Activated naive CD8-positive, alpha-beta T cell treated with anti-CD3 and anti-CD28 coated beads for 36 hours (primary cell): ENCODE measurements at regions not wholly inside any gene's neighbourhood (a gene's known extent, or its start where the extent isn't known, plus 50 kb on each side); places are given as distances from the start of the nearest gene placed in this dataset.

Experiments used
- DNase-seq: peaks from one replicate; pipeline ENCODE4 v3.0.0; 2021
- H3K27ac Mint-ChIP-seq: one replicate; pipeline ENCODE4 v1.8.0; 2022; ENCODE audit warnings: mild to moderate bottlenecking, moderate library complexity, mixed read lengths
- H3K27me3 Mint-ChIP-seq: one replicate; pipeline ENCODE4 v1.8.0; 2022; ENCODE audit warnings: mild to moderate bottlenecking, mixed read lengths
- H3K36me3 Mint-ChIP-seq: one replicate; pipeline ENCODE4 v1.8.0; 2021; ENCODE audit warnings: mild to moderate bottlenecking, mixed read lengths
- H3K4me1 Mint-ChIP-seq: one replicate; pipeline ENCODE4 v1.8.0; 2021; ENCODE audit warnings: mixed read lengths
- H3K4me3 Mint-ChIP-seq: one replicate; pipeline ENCODE4 v1.8.0; 2022; ENCODE audit warnings: mild to moderate bottlenecking, moderate library complexity, mixed read lengths
- H3K9me3 Mint-ChIP-seq: one replicate; pipeline ENCODE4 v1.8.0; 2022; ENCODE audit warnings: mixed read lengths

DNA sequence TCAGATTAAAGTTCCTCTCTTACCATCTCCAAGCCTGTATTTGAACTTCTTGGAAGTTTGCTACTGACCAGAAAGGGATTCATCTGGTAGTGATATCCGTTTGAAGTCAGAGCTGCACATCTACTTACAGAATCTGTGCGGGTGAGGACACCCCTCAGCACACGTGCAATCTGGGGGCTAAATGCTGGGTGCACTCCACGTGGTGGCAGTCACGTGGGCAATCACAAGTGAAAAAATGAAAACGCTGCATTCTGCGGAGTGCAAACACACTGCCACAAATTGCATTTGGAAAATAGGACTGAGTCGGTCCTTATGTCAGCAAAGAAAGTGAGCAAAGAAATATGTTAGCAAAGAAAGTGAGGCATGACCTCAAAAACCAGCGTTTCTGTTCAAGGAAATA, 76.1 kb upstream of the GYPC start:
- Mint-ChIP-seq H3K27ac (no peak overlapping the region), H3K4me3 (no peak overlapping the region), H3K36me3 (no peaks in the 10 kb centered on the region), H3K9me3 (no peaks in the 10 kb centered on the region), H3K4me1 (no peaks in the 10 kb centered on the region), H3K27me3 (peaks cover 6% of the 10 kb centered on the region)
- no peak for DNase-seq

GRCh38 chr2:126586317-126586716, 69.6 kb upstream of the GYPC start:
- no peaks in the 10 kb centered on the region for H3K4me1 Mint-ChIP-seq
- no peaks in the 10 kb centered on the region for H3K36me3 Mint-ChIP-seq
- no peak overlapping the region for H3K4me3 Mint-ChIP-seq
- no peaks in the 10 kb centered on the region for H3K9me3 Mint-ChIP-seq
- no peak for DNase-seq
- H3K27me3 Mint-ChIP-seq = no peaks in the 10 kb centered on the region
- H3K27ac Mint-ChIP-seq = no peak overlapping the region

DNA sequence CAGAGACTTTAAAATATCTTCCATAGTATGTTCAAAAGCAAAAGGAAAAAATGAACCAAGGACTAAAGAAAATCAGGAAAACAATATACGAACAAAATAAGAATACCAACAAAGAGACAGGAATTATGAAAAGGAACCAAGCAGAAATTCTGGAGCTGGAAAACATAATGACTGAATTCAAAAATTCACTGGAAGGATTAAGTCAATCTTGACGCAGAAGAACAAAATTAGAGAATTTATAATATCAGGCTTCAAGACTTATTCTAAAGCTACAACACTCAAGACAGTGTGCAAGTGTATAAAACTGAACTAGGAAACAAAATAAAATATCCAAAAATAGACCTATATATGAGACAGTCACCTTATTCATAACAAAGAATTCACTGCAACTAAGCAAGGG, 56.9 kb upstream of the GYPC start:
- Mint-ChIP-seq H3K36me3 (peaks cover 2% of the 10 kb centered on the region), H3K27ac (no peak overlapping the region), H3K4me1 (no peaks in the 10 kb centered on the region), H3K4me3 (no peak overlapping the region), H3K9me3 (peaks cover 16% of the 10 kb centered on the region), H3K27me3 (no peaks in the 10 kb centered on the region)
- no peak for DNase-seq

GRCh38 chr2:126600742-126601141, 55.2 kb upstream of the GYPC start:
- H3K4me3 Mint-ChIP-seq = no peak overlapping the region
- H3K27me3 Mint-ChIP-seq = no peaks in the 10 kb centered on the region
- peaks cover 8% of the 10 kb centered on the region for H3K36me3 Mint-ChIP-seq
- no peak for DNase-seq
- no peak overlapping the region for H3K27ac Mint-ChIP-seq
- H3K9me3 Mint-ChIP-seq = peaks cover 32% of the 10 kb centered on the region
- H3K4me1 Mint-ChIP-seq = no peaks in the 10 kb centered on the region

- no peak for DNase-seq
- no peaks in the 10 kb centered on the region for H3K4me1 Mint-ChIP-seq
- H3K27ac Mint-ChIP-seq = no peak overlapping the region
- H3K27me3 Mint-ChIP-seq = no peaks in the 10 kb centered on the region
- H3K9me3 Mint-ChIP-seq = peaks cover 35% of the 10 kb centered on the region
- no peak overlapping the region for H3K4me3 Mint-ChIP-seq
- H3K36me3 Mint-ChIP-seq = peaks cover 8% of the 10 kb centered on the region
These were observed 53.6 kb upstream of the GYPC start for GRCh38 chr2:126602334-126602733.
